Occipital lobe (tissue), 1 donor: ENCODE measurements at regions not wholly inside any gene's neighbourhood (a gene's known extent, or its start where the extent isn't known, plus 50 kb on each side); places are given as distances from the start of the nearest gene placed in this dataset.

Experiments
- DNase-seq: peaks from one replicate; lab custom pipeline; 2025; lab: John Stamatoyannopoulos, UW

- DNase-seq, result no peak
Observed at GRCh38 chr14:62006116-62006731, 244.0 kb downstream of the SNAPC1 start.

DNA sequence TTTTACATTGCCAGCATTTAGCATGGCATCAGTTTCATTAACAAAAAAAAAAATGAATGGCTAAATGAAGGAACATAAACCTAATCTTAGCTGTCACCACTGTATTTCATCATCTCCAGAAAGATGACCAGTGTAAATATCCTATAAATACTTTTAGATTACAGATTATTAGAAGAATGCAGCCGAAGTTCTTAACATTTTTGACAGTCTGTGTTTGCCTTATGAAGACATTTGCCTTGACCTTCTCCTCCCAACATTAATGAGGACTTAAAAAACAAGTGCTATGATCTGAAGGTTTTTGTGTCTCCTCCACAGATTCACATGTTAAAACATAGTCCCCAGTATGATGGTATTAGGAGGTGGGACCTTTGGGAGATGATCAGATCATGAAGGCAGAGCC is 253.0 kb downstream of the SNAPC1 start:
- DNase-seq, result no peak

- no peak for DNase-seq
Observed at GRCh38 chr14:62015945-62016344, 253.7 kb downstream of the SNAPC1 start.

- no peak for DNase-seq
Observed at GRCh38 chr14:62017651-62018230, 255.5 kb downstream of the SNAPC1 start.

DNA sequence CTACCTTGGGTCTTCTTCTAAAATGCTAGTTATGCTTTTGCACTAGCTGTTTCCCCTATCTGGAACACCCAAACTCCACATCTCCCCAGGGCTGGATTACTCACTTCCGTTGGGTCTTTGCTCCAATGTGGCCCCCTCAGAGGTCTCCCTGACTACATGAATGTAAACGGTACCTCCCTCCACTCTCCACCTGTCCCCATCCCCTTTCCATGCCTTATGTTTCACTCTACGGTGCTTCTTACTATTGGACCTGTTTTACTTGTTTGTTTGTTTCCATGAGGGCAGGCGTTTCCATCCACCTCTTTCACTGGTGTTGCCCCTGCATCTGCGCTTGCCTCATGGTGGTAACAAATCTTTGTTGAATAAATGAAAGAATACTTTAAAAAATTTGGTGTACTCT is 256.4 kb downstream of the SNAPC1 start:
- DNase-seq, result no peak

DNA sequence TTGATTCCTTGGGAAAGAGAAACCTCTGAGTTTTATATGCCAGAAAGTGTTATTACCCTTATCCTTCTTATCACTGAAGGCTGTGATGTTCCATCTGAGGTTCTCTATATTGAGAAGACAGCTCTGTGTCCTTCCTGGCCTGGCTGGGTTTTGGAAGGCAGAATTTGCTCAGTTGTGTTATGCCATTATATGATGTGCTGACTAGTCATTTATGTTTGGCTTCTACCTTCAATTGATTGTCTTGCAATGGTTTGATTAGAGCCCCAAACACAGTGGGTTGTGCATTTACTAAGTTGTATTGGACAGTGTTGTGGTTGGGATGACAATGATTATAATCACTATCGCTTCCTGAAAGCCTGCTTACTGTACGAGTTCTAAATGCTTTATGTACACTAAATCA is 265.7 kb downstream of the SNAPC1 start:
- DNase-seq, result no peak

- no peak for DNase-seq
Observed at GRCh38 chr14:62029569-62029924, 267.3 kb downstream of the SNAPC1 start.

DNA sequence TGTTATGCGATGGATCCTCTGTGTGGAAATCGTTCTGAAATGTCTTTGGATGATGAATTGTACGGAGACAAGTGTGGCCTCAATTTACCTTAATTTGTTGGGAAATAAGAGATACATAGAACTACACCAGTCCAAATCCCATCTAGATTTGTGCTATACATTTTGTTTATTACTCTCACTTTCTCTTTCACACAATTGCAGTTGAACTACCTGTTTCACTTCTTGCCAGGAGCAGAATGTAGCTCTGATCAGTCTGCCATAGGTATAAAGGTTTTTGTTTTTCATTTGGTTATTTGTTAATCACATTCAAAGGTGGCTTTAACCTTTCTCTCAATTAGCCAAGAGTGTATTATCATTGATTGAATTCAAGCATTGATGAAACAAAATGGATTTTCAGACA is 268.2 kb downstream of the SNAPC1 start:
- DNase-seq, result no peak

- no peak for DNase-seq
Observed at GRCh38 chr14:62031504-62031903, 269.3 kb downstream of the SNAPC1 start.

- no peak for DNase-seq
Observed at GRCh38 chr14:62053188-62053587, 291.0 kb downstream of the SNAPC1 start.

- no peak for DNase-seq
Observed at GRCh38 chr14:62056789-62057188, 294.6 kb downstream of the SNAPC1 start.

DNA sequence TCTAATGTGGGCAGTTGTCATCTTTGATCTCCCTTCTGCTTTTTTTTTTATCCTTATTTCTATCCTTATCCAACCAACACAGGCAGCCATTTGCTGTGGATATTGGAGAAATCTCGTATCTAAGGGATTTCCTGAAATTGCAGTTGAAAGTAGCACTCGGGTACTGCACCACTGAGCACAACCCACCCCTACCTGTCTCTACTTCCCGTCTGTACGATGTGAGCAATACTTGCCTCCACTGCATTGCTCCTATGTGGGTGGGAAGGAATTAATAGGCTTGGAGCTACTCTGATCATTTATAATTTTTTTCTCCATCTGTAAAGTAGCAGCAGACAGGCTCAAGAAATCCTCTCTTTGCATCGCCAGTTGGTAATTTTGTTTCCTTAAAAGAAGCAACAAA is 300.4 kb downstream of the SNAPC1 start:
- DNase-seq, result no peak

DNA sequence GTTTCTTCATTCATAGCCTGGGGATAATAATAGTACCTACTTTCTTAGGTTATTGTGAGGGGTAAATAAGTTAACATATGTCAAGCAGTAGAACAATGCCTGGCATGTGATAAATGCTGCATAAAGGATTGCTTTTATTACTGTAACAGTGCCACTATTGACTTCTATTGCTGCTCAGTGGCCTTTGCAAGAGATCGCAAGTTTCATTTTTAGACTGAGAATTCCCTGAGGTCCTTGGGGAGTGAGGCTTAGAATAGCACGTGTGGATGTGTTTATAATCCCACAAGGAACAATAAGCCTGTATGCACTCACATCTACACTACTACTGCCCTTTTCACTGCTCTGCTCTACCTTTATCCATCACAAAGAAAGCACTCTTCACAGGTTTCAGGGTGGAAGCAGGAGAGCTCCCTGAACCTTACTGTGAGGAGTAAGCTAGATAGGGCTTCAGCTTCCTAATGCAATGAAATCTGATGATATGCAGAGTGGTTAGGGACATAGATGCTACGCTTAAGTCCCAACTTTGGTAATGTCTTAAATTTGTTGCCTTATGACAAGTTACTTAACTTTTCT is 302.6 kb downstream of the SNAPC1 start:
- DNase-seq, result no peak

DNA sequence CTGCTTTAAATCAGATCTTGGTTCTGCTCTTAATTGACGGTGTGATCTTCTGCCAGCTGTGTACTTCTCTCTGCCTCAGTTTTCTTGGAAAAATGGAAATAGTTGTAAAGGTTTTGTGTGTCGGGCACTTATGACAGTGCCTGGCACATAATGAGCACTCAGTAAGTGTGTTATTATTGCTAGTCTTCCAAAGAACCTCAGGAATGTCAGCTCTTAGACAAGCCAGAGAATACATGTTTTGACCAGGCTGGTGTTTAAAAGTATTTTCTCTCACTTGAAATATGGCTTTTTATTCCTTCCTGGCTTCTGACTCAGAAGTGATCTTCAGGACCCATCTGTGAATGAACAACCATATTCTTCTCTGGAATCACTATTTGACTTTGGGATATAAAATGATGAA is 304.1 kb downstream of the SNAPC1 start:
- DNase-seq, result no peak

- DNase-seq, result no peak
Observed at GRCh38 chr14:62071039-62071438, 308.8 kb downstream of the SNAPC1 start.

- no peak for DNase-seq
Observed at GRCh38 chr14:62076368-62076767, 314.1 kb downstream of the SNAPC1 start.

- DNase-seq, result no peak
Observed at GRCh38 chr14:62076825-62077605, 314.8 kb downstream of the SNAPC1 start.

- DNase-seq, result no peak
Observed at GRCh38 chr14:62077676-62078261, 315.5 kb downstream of the SNAPC1 start.

DNA sequence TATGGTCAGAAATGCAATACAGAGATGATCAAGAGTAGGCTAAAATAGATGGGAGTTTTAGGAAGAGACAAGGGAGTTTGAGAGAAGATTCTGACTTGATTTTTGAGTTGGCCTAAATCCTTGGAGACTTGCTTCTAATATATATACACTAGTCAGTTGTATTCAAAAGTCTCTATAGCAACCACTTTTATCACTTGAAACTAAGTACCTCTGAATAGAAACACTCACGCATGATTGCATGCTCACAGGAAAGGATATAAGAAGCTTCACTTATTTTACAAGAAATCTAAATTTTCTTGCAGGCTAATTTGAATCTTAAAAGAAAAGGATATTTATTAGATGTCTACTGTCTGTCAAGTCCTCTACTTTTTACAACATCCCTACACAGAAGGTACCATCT is 316.8 kb downstream of the SNAPC1 start:
- DNase-seq, result no peak

DNA sequence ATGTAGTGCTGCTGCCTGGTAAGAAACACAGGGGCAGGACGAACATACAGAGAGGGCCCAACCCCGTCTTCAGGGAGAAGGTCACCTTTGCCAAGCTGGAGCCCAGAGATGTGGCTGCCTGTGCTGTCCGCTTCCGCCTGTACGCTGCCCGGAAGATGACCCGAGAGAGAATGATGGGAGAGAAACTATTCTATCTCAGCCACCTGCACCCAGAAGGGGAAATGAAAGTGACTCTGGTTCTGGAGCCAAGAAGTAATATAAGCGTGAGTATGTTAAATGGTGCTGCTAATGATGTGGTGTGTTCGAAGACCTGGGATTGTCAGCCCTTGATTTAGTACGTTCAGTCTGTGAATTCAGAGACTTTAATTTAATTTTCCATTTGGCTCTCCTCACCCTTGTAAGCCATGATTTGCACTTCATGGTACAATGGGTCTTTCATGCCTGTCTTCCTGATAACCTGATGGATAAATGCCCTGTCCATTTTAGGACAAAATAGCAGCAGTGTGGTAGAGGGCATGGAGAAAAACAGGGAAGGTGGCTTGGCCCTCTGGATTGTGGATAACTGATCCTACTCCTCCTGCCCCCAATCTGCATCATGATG is 318.9 kb downstream of the SNAPC1 start:
- DNase-seq, result no peak

- no peak for DNase-seq
Observed at GRCh38 chr14:62081951-62082350, 319.7 kb downstream of the SNAPC1 start.

DNA sequence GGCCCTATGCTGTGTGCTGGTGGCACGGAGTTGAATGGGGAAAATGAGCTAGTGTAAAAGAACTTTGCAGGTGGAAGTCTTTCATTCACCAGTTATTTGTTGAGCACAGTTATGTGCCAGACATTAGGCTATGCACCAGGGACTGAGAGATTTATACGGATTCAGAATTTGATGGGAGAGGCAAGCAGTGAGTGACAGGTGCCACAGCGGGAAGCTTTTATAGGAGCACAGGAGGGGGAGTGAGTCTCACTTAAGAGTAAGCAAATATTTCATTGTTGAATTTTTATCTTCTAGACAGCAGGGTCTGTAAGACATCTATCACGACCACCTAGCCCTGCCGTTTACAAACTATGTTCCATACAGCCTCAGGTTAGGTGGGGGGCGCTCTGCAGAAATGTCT is 320.6 kb downstream of the SNAPC1 start:
- DNase-seq, result no peak
